NCI-H524 (cell line): ENCODE measurements at regions not wholly inside any gene's neighbourhood (a gene's known extent, or its start where the extent isn't known, plus 50 kb on each side); places are given as distances from the start of the nearest gene placed in this dataset.
"Not testable (repeated sequence)": the region's sequence is repeated elsewhere in the genome, so short reads cannot be mapped to it uniquely, and the experiment has no call there.

Experiments used
- DNase-seq, 2 experiments: peaks; one replicate each; lab custom pipeline; 2025; lab: John Stamatoyannopoulos, UW

GRCh38 chr7:66503551-66504031, 125.1 kb upstream of the KCTD7 start:
- DNase-seq = no peak

- no peak for DNase-seq
Measured at GRCh38 chr7:66504131-66504530, 124.5 kb upstream of the KCTD7 start.

GRCh38 chr7:66505009-66505408, 123.7 kb upstream of the KCTD7 start:
- DNase-seq = no peak

GRCh38 chr7:66505531-66506451, 122.9 kb upstream of the KCTD7 start:
- DNase-seq = peak; percentile 57 to 72

GRCh38 chr7:66506703-66507102, 122.0 kb upstream of the KCTD7 start:
- DNase-seq = not testable (repeated sequence)

GRCh38 chr7:66507764-66508296, 120.9 kb upstream of the KCTD7 start:
- DNase-seq = no peak

GRCh38 chr7:66508431-66508830, 120.2 kb upstream of the KCTD7 start:
- no peak for DNase-seq

- no peak for DNase-seq
Measured at GRCh38 chr7:66514050-66514449, 114.6 kb upstream of the KCTD7 start.

- DNase-seq = no peak
Measured at GRCh38 chr7:66517212-66517909, 111.3 kb upstream of the KCTD7 start.

- no peak for DNase-seq
Measured at GRCh38 chr7:66518151-66518691, 110.5 kb upstream of the KCTD7 start.

- DNase-seq = no peak
Measured at GRCh38 chr7:66521675-66522074, 107.0 kb upstream of the KCTD7 start.

- peak in 1 of 2 experiments; percentile 14 for DNase-seq
Measured at GRCh38 chr7:66522518-66522917, 106.2 kb upstream of the KCTD7 start.

GRCh38 chr7:66523409-66523808, 105.3 kb upstream of the KCTD7 start:
- DNase-seq = no peak

- no peak for DNase-seq
Measured at GRCh38 chr7:66524738-66525137, 103.9 kb upstream of the KCTD7 start.

GRCh38 chr7:66526782-66527181, 101.9 kb upstream of the KCTD7 start:
- DNase-seq = not testable (repeated sequence)

GRCh38 chr7:66528652-66529051, 100.0 kb upstream of the KCTD7 start:
- no peak for DNase-seq

- no peak for DNase-seq
Measured at GRCh38 chr7:66529883-66530610, 98.6 kb upstream of the KCTD7 start.

GRCh38 chr7:66535414-66536329, 93.0 kb upstream of the KCTD7 start:
- no peak for DNase-seq

- no peak for DNase-seq
Measured at GRCh38 chr7:66537380-66537779, 91.3 kb upstream of the KCTD7 start.

- DNase-seq = no peak
Measured at GRCh38 chr7:66537876-66538275, 90.8 kb upstream of the KCTD7 start.

- no peak for DNase-seq
Measured at GRCh38 chr7:66539264-66539623, 89.4 kb upstream of the KCTD7 start.
